ENCODE measurements at regions not wholly inside any gene's neighbourhood (a gene's known extent, or its start where the extent isn't known, plus 50 kb on each side); places are given as distances from the start of the nearest gene placed in this dataset.
A peak's percentile ranks its signal among the peaks of the same experiment; 100 is the strongest.

GRCh38 chr6:23045280-23045679, 475.9 kb downstream of the HDGFL1 start:
- no peak for DNase-seq

- DNase-seq, result no peak
Observed at GRCh38 chr6:23055523-23055922, 486.2 kb downstream of the HDGFL1 start.

GRCh38 chr6:23073821-23074220, 504.5 kb downstream of the HDGFL1 start:
- no peak for DNase-seq

- no peak for DNase-seq
Observed at GRCh38 chr6:23077772-23078171, 508.4 kb downstream of the HDGFL1 start.

GRCh38 chr6:23081701-23082100, 512.3 kb downstream of the HDGFL1 start:
- peak in 1 of 2 experiments; percentile 17 for DNase-seq

GRCh38 chr6:23086100-23086499, 516.7 kb downstream of the HDGFL1 start:
- no peak for DNase-seq

GRCh38 chr6:23087471-23087870, 518.1 kb downstream of the HDGFL1 start:
- DNase-seq, result no peak

GRCh38 chr6:23088761-23089160, 519.4 kb downstream of the HDGFL1 start:
- no peak for DNase-seq

GRCh38 chr6:23089981-23090380, 520.6 kb downstream of the HDGFL1 start:
- no peak for DNase-seq

GRCh38 chr6:23091795-23092194, 522.4 kb downstream of the HDGFL1 start:
- no peak for DNase-seq

- no peak for DNase-seq
Observed at GRCh38 chr6:23096876-23097275, 527.5 kb downstream of the HDGFL1 start.

GRCh38 chr6:23097566-23097965, 528.2 kb downstream of the HDGFL1 start:
- DNase-seq, result no peak

GRCh38 chr6:23106951-23107350, 537.6 kb downstream of the HDGFL1 start:
- DNase-seq, result no peak

- no peak for DNase-seq
Observed at GRCh38 chr6:23111984-23112383, 542.6 kb downstream of the HDGFL1 start.

- no peak for DNase-seq
Observed at GRCh38 chr6:23114812-23115504, 545.6 kb downstream of the HDGFL1 start.

GRCh38 chr6:23137611-23138010, 568.2 kb downstream of the HDGFL1 start:
- DNase-seq, result no peak

GRCh38 chr6:23140871-23141270, 571.5 kb downstream of the HDGFL1 start:
- DNase-seq, result no peak

GRCh38 chr6:23145781-23146180, 576.4 kb downstream of the HDGFL1 start:
- DNase-seq, result no peak

- DNase-seq, result no peak
Observed at GRCh38 chr6:23154159-23154558, 584.8 kb downstream of the HDGFL1 start.

- no peak for DNase-seq
Observed at GRCh38 chr6:23170049-23170448, 600.7 kb downstream of the HDGFL1 start.

- DNase-seq, result peak; percentile 84 to 91
Observed at GRCh38 chr6:23173234-23173633, 603.9 kb downstream of the HDGFL1 start.

- no peak for DNase-seq
Observed at GRCh38 chr6:23174781-23175361, 605.5 kb downstream of the HDGFL1 start.

GRCh38 chr6:23175391-23175790, 606.0 kb downstream of the HDGFL1 start:
- DNase-seq, result no peak

GRCh38 chr6:23176471-23176870, 607.1 kb downstream of the HDGFL1 start:
- no peak for DNase-seq

- DNase-seq, result peak in 1 of 2 experiments; percentile 4
Observed at GRCh38 chr6:23176883-23177282, 607.5 kb downstream of the HDGFL1 start.

All from Kasumi-1 (cell line).